NOMO-1 treated with dmso at 0.1 percent for 144 hours (cell line): ENCODE measurements at regions not wholly inside any gene's neighbourhood (a gene's known extent, or its start where the extent isn't known, plus 50 kb on each side); places are given as distances from the start of the nearest gene placed in this dataset.

Source experiments
- DNase-seq: peaks from one replicate; lab custom pipeline; 2025; ENCODE audit not compliant: unreplicated experiment; lab: John Stamatoyannopoulos, UW

- no peak for DNase-seq
Observed at GRCh38 chr12:3336606-3337311, 154.2 kb upstream of the PRMT8 start.

- DNase-seq = no peak
Observed at GRCh38 chr12:3337944-3338343, 153.1 kb upstream of the PRMT8 start.

- DNase-seq = no peak
Observed at GRCh38 chr12:3339221-3339620, 151.8 kb upstream of the PRMT8 start.

- no peak for DNase-seq
Observed at GRCh38 chr12:3341594-3341993, 149.4 kb upstream of the PRMT8 start.

DNA sequence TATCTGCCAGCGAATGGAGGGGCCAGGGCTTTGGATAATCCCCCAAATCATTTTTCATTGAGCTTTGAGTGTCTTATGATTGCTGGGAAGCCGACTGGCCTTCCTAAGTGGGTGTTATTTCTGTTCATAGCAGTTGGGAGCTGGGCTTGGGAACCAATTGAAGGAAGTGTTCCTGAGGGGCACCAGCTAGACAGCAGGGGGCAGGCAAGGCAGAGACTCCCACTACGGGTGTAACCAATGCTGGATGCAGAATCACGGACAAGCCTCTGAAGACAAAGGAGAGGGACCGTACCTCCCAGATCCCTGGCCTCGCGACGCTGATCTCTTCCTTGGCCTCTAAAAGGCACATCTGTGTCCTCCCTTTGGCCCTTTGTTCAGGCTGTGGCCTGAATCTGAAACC, 149.0 kb upstream of the PRMT8 start:
- DNase-seq = no peak

GRCh38 chr12:3348055-3348454, 142.9 kb upstream of the PRMT8 start:
- DNase-seq = no peak

- no peak for DNase-seq
Observed at GRCh38 chr12:3350432-3350831, 140.6 kb upstream of the PRMT8 start.

DNA sequence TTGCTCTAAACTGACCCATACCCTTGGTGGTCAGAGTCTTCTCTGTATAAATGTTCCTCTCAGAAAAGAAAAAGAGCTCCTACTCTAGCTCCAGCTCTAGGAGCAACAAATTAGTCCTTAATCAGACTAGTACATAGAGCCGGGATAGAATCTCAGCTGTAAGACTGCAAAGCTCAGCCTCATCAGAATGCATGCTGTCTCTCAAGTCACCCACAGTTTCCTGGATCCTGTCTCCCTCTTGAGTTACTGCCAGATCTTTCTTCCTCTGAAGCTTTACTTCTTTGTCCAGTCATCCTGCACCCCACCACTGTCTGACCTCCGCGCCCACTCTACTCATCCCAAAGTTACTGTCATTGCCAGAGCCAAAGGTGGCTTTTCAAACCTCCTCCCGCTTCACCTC, 139.3 kb upstream of the PRMT8 start:
- DNase-seq = no peak

- DNase-seq = no peak
Observed at GRCh38 chr12:3352230-3352629, 138.8 kb upstream of the PRMT8 start.

DNA sequence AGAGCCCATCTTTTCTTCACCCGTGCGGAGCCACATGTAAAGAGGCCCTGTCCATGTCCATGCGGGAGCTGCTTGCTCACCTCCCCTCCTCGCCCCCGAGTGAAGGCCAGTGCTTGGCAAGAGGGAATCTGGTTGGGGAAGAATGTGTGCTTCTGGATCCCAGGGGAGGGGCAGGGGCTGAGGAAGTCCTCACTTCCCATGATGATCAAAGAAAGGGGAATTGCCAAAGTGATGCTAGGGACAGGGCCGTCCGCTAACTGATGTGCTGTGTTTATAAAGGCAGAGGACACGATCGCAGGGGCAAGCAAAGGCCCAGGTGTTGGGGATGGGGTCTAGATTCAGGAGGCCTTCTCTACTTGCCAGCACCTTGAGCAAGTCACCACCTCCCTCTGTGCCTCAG, 137.4 kb upstream of the PRMT8 start:
- DNase-seq = no peak

GRCh38 chr12:3354586-3354985, 136.4 kb upstream of the PRMT8 start:
- no peak for DNase-seq

- no peak for DNase-seq
Observed at GRCh38 chr12:3355378-3355900, 135.6 kb upstream of the PRMT8 start.

- DNase-seq = no peak
Observed at GRCh38 chr12:3357950-3358525, 133.0 kb upstream of the PRMT8 start.

DNA sequence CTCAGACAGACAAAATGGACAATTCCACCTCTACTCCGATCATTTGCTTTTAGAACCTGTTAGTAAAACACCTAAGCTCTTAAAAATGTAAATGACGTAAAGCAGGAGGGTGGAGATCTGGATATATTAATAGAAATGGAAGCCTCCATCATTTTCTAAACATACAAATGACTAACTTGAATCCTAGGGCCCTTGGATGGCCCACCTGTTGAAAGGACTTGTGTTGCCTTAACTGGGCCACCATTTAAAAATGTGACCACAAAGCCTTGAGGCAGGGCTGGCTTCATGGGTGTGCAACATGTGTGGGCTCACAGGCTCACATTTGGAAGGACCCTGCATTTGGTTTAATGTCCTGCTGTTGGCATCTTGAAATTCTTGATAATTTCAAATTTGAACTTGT, 131.5 kb upstream of the PRMT8 start:
- DNase-seq = no peak

- DNase-seq = no peak
Observed at GRCh38 chr12:3361146-3361545, 129.9 kb upstream of the PRMT8 start.

- no peak for DNase-seq
Observed at GRCh38 chr12:3362737-3363136, 128.3 kb upstream of the PRMT8 start.

DNA sequence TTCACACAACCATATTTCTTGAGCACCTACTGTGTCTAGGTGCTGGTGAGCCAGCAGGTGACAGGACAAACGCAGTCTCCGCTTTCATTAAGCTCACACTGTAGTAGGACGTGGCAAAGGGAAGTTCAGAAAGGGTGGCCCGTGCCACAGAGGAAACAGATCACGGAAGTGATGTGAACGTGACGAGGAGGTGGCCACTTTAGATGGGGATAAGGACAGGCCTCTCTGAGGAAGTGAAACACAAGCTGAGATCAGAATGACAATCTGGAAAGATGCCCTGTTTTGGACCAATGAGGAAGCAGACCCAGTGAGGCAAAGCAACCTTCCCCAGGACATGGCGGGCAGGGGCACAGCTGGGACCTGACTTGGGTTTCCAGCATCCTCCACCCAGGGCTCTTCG, 127.4 kb upstream of the PRMT8 start:
- peak; percentile 51 for DNase-seq

GRCh38 chr12:3364226-3364625, 126.8 kb upstream of the PRMT8 start:
- no peak for DNase-seq

- no peak for DNase-seq
Observed at GRCh38 chr12:3364661-3365462, 126.1 kb upstream of the PRMT8 start.

DNA sequence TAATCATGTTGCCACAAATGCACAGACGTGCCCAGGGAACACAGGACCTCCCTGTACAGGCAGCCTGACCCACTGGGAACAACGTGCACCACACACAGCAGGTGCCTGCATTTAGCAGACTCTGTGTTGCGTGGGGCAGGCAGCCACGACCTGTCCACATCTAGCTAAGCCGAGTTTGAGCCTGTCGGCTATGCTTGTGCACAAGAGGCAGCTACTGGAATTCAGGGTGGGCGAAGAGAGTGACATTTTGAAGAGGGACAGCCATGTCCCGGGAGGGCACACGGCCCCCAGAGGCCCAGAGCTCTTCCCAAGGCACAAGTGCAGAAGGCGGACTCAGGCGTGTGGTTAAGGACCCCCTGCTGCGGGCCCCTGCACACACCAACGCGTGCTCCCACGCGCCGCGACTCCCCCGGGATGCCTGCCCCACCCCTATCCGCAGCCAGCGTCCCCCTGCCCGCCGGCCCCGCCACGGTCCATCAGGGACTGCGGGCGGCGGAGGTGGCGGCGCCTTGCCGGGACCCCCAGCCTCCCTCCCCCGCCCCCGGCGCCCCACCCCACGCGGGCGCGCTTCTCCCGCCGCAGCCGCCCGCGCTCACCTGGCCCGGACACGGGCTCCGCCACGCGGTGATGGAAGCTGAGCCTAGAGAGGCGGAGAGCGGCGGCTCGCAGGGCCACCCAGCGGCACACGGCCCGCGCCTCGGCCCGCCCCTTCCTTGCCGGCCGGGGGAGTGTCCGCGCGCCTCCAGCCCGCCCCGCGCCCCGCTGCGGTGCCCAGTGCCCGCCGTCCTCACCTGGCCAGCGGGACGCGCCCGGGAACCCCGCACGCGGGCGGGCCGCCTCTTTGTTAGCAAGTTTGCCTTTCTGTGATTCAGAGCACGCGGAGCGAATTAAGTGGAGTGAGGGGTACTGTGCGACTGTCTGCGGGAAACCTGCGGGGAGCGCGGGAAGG, 125.3 kb upstream of the PRMT8 start:
- no peak for DNase-seq
